ENCODE measurements at regions not wholly inside any gene's neighbourhood (a gene's known extent, or its start where the extent isn't known, plus 50 kb on each side); places are given as distances from the start of the nearest gene placed in this dataset.

GRCh38 chr1:243930822-243931671 lies 81.0 kb upstream of the AKT3 start:
- CTCF ChIA-PET, result no interaction called here
- Mint-ChIP-seq H3K27ac (ENCODE audit: low read depth, unreplicated experiment) (no peak overlapping the region), H3K9me3 (ENCODE audit: unreplicated experiment) (no peaks in the 10 kb centered on the region), H3K36me3 (ENCODE audit: insufficient read depth, unreplicated experiment) (no peaks in the 10 kb centered on the region), H3K27me3 (ENCODE audit: insufficient read depth, unreplicated experiment) (no peaks in the 10 kb centered on the region), H3K4me1 (ENCODE audit: insufficient read depth, unreplicated experiment) (peaks cover 6% of the 10 kb centered on the region), H3K4me3 (ENCODE audit: unreplicated experiment) (no peak overlapping the region)
- POLR2A ChIA-PET, result interaction anchor here (0.6 kb wide), 1 partner anchor 10 kb away, joined by 3 read pairs; no protein-coding TSS in a partner anchor
- intact Hi-C loops (cut with micrococcal nuclease), result no loop called here
- TF ChIP-seq CTCF (IDR thresholded peaks at IDR 0.05; ENCODE audit: unreplicated experiment), result no peak
- no TSS peak for BruUV-seq (replicated peaks)
- no peak for DNase-seq (ENCODE audit: unreplicated experiment)

GRCh38 chr1:243927381-243927780 lies 77.3 kb upstream of the AKT3 start:
- Mint-ChIP-seq H3K27me3 (ENCODE audit: insufficient read depth, unreplicated experiment) (no peaks in the 10 kb centered on the region), H3K36me3 (ENCODE audit: insufficient read depth, unreplicated experiment) (no peaks in the 10 kb centered on the region), H3K4me1 (ENCODE audit: insufficient read depth, unreplicated experiment) (peaks cover 17% of the 10 kb centered on the region), H3K4me3 (ENCODE audit: unreplicated experiment) (no peak overlapping the region), H3K27ac (ENCODE audit: low read depth, unreplicated experiment) (no peak overlapping the region), H3K9me3 (ENCODE audit: unreplicated experiment) (no peaks in the 10 kb centered on the region)
- intact Hi-C loops (cut with micrococcal nuclease), result no loop called here
- CTCF ChIA-PET, result interaction anchor here (1.7 kb wide), 1 partner anchor 42 kb away, joined by 3 read pairs; no protein-coding TSS in a partner anchor
- TF ChIP-seq CTCF (IDR thresholded peaks at IDR 0.05; ENCODE audit: unreplicated experiment), result no peak
- no TSS peak for BruUV-seq (replicated peaks)
- no peak for DNase-seq (ENCODE audit: unreplicated experiment)
- POLR2A ChIA-PET, result interaction anchor here (0.6 kb wide), 1 partner anchor 125 kb away, joined by 3 read pairs; no protein-coding TSS in a partner anchor

- CTCF ChIA-PET, result interaction anchor here (0.6 to 1.7 kb wide), 4 partner anchors 38 to 1738 kb away, joined by 3 to 4 read pairs (median 3); no protein-coding TSS in a partner anchor
- no peak for TF ChIP-seq CTCF (IDR thresholded peaks at IDR 0.05; ENCODE audit: unreplicated experiment)
- no peaks in the 10 kb centered on the region for H3K27me3 Mint-ChIP-seq (ENCODE audit: insufficient read depth, unreplicated experiment)
- DNase-seq (ENCODE audit: unreplicated experiment), result peak; percentile 93
- no peaks in the 10 kb centered on the region for H3K36me3 Mint-ChIP-seq (ENCODE audit: insufficient read depth, unreplicated experiment)
- no peaks in the 10 kb centered on the region for H3K9me3 Mint-ChIP-seq (ENCODE audit: unreplicated experiment)
- H3K27ac Mint-ChIP-seq (ENCODE audit: low read depth, unreplicated experiment), result no peak overlapping the region
- POLR2A ChIA-PET, result interaction anchor here (0.5 to 1.0 kb wide), 3 partner anchors 32 to 191 kb away, joined by 3 read pairs; no protein-coding TSS in a partner anchor
- no TSS peak for BruUV-seq (replicated peaks)
- intact Hi-C loops (cut with micrococcal nuclease), result no loop called here
- H3K4me1 Mint-ChIP-seq (ENCODE audit: insufficient read depth, unreplicated experiment), result peaks cover 17% of the 10 kb centered on the region
- no peak overlapping the region for H3K4me3 Mint-ChIP-seq (ENCODE audit: unreplicated experiment)
Measured at GRCh38 chr1:243926803-243927245, 76.8 kb upstream of the AKT3 start.

GRCh38 chr1:243926299-243926698 lies 76.3 kb upstream of the AKT3 start:
- CTCF ChIA-PET, result interaction anchor here (0.6 to 1.7 kb wide), 4 partner anchors 37 to 1738 kb away, joined by 3 to 4 read pairs (median 3); no protein-coding TSS in a partner anchor
- H3K4me3 Mint-ChIP-seq (ENCODE audit: unreplicated experiment), result no peak overlapping the region
- POLR2A ChIA-PET, result interaction anchor here (0.5 to 1.0 kb wide), 2 partner anchors 32 to 190 kb away, joined by 3 read pairs; no protein-coding TSS in a partner anchor
- H3K27ac Mint-ChIP-seq (ENCODE audit: low read depth, unreplicated experiment), result no peak overlapping the region
- H3K9me3 Mint-ChIP-seq (ENCODE audit: unreplicated experiment), result no peaks in the 10 kb centered on the region
- no peak for DNase-seq (ENCODE audit: unreplicated experiment)
- no TSS peak for BruUV-seq (replicated peaks)
- H3K36me3 Mint-ChIP-seq (ENCODE audit: insufficient read depth, unreplicated experiment), result no peaks in the 10 kb centered on the region
- peaks cover 17% of the 10 kb centered on the region for H3K4me1 Mint-ChIP-seq (ENCODE audit: insufficient read depth, unreplicated experiment)
- no peak for TF ChIP-seq CTCF (IDR thresholded peaks at IDR 0.05; ENCODE audit: unreplicated experiment)
- intact Hi-C loops (cut with micrococcal nuclease), result no loop called here
- no peaks in the 10 kb centered on the region for H3K27me3 Mint-ChIP-seq (ENCODE audit: insufficient read depth, unreplicated experiment)
